Neural cell (in vitro differentiated cells): ENCODE measurements at regions not wholly inside any gene's neighbourhood (a gene's known extent, or its start where the extent isn't known, plus 50 kb on each side); places are given as distances from the start of the nearest gene placed in this dataset.

Experiments used
- CTCF ChIP-seq: fragments of 450-650 bp; IDR thresholded peaks from 2 replicates; pipeline ENCODE4 v1.5.1; 2014; ENCODE audit warnings: antibody characterized with exemption, mild to moderate bottlenecking, moderate library complexity; ENCODE audit not compliant: poor library complexity, severe bottlenecking
- EP300 ChIP-seq: fragments of 450-650 bp; conservative IDR thresholded peaks from 2 replicates; pipeline ENCODE4 v1.6.1; 2014; ENCODE audit warnings: antibody characterized with exemption, mild to moderate bottlenecking, moderate library complexity; ENCODE audit not compliant: poor library complexity, severe bottlenecking
- POLR2AphosphoS5 ChIP-seq: IDR thresholded peaks from 2 replicates; pipeline ENCODE4 v1.6.1; 2012

GRCh38 chr3:111338059-111338698, 203.8 kb upstream of the CD96 start:
- TF ChIP-seq EP300 (no peak), CTCF (no peak), POLR2AphosphoS5 (no peak)
